Upper lobe of left lung (tissue), 6 donors: ENCODE measurements at regions not wholly inside any gene's neighbourhood (a gene's known extent, or its start where the extent isn't known, plus 50 kb on each side); places are given as distances from the start of the nearest gene placed in this dataset.

Experiments used
- ATAC-seq, 2 donors: fragments of 200-7000 bp; cut with Tn5 transposase; one replicate each; pipeline ENCODE4 v1.9.1; 2022; ENCODE audit warnings: mild to moderate bottlenecking in 2 of 2, moderate library complexity in 2 of 2; ENCODE audit not compliant: low FRiP score in 2 of 2
- DNase-seq, 2 donors: peaks; one replicate each; pipeline ENCODE4 v3.0.0-alpha.2; 2019 to 2020
- H3K27ac ChIP-seq, 4 donors: fragments of 200-600 bp; sonication (generic); one replicate each; pipeline ENCODE4 v1.5.1; 2016 to 2019
- H3K27me3 ChIP-seq, 4 donors: fragments of 200-600 bp; sonication (generic); one replicate each; pipeline ENCODE4 v1.5.1; 2017 to 2019
- H3K36me3 ChIP-seq, 4 donors: fragments of 200-600 bp; sonication (generic); one replicate each; pipeline ENCODE4 v1.5.1; 2016 to 2019
- H3K4me1 ChIP-seq, 4 donors: fragments of 200-600 bp; sonication (generic); one replicate each; pipeline ENCODE4 v1.5.1; 2018 to 2019
- H3K4me3 ChIP-seq, 4 donors: fragments of 200-600 bp; sonication (generic); one replicate each; pipeline ENCODE4 v1.5.1; 2017 to 2019; ENCODE audit warnings: mild to moderate bottlenecking in 2 of 4, moderate library complexity in 1 of 4
- H3K9me3 ChIP-seq, 4 donors: fragments of 200-600 bp; sonication (generic); one replicate each; pipeline ENCODE4 v1.5.1; 2018 to 2019
- EP300 ChIP-seq, 4 donors: sonication (generic); formaldehyde crosslinking; IDR thresholded peaks; one replicate each; pipeline ENCODE4 v1.5.1; 2017; ENCODE audit warnings: antibody characterized with exemption in 4 of 4, control low read depth in 2 of 4
- POLR2A ChIP-seq, 4 donors: fragments of 450-650 bp; IDR thresholded peaks; one replicate each; pipeline ENCODE4 v1.5.1; 2016 to 2017; ENCODE audit warnings: antibody characterized with exemption in 4 of 4, mild to moderate bottlenecking in 2 of 4
- POLR2AphosphoS5 ChIP-seq, 2 donors: sonication (generic); formaldehyde crosslinking; IDR thresholded peaks; one replicate each; pipeline ENCODE4 v1.5.1; 2017; ENCODE audit warnings: antibody characterized with exemption in 2 of 2
- WGBS, 2 donors: methylation state at CpG; one replicate each; pipeline ENCODE4 v1.1.5; 2017 to 2018; 5-methylcytosine and 5-hydroxymethylcytosine counted together
- TF ChIP-seq, protein P1 (sequence below), 6 experiments: fragments of 450-650 bp in 4 of 6; fragments of 200-600 bp in 2 of 6; sonication (generic) in 2 of 6; IDR thresholded peaks; one replicate each; pipeline ENCODE4 v1.5.1; 2016 to 2019; ENCODE audit warnings: antibody characterized with exemption in 6 of 6
- donor health status: DM: no; HTN: no; CAD: no; lungs with moderate emphysema.
- donor health status: DM: no; HTN: yes; CAD: no; lungs with severe emphysema.

DNA sequence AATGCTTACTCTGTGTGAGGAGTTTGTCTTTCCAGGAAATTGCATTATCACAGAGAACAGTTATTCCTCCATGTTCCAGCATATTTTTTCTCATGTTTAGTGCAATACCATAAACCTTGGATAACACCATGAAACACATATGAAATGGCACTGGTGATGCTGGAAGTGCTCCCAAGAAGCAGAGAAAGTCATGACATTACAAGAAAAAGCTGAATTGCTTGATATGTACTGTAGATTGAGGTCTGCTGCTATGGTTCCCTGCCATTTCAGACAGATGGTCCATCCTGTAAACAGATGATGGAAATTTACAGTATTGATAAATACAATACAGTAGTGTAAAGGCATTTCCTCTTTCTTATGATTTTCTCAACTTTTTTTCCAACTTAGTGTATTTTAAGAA is 422.1 kb downstream of the LRRIQ3 start:
- Histone ChIP-seq H3K36me3 (no peaks in the 10 kb centered on the region), H3K4me1 (no peaks in the 10 kb centered on the region), H3K4me3 (no peak overlapping the region), H3K9me3 (no peaks in the 10 kb centered on the region), H3K27ac (no peak overlapping the region), H3K27me3 (no peaks in the 10 kb centered on the region)
- ATAC-seq (no peak), DNase-seq (no peak)
- TF ChIP-seq POLR2AphosphoS5 (IDR thresholded peaks at IDR 0.05) (no peak), POLR2A (IDR thresholded peaks at IDR 0.05) (no peak), EP300 (IDR thresholded peaks at IDR 0.05) (no peak)
- TF ChIP-seq, protein P1, sequence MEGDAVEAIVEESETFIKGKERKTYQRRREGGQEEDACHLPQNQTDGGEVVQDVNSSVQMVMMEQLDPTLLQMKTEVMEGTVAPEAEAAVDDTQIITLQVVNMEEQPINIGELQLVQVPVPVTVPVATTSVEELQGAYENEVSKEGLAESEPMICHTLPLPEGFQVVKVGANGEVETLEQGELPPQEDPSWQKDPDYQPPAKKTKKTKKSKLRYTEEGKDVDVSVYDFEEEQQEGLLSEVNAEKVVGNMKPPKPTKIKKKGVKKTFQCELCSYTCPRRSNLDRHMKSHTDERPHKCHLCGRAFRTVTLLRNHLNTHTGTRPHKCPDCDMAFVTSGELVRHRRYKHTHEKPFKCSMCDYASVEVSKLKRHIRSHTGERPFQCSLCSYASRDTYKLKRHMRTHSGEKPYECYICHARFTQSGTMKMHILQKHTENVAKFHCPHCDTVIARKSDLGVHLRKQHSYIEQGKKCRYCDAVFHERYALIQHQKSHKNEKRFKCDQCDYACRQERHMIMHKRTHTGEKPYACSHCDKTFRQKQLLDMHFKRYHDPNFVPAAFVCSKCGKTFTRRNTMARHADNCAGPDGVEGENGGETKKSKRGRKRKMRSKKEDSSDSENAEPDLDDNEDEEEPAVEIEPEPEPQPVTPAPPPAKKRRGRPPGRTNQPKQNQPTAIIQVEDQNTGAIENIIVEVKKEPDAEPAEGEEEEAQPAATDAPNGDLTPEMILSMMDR (IDR thresholded peaks at IDR 0.05): no peak

DNA sequence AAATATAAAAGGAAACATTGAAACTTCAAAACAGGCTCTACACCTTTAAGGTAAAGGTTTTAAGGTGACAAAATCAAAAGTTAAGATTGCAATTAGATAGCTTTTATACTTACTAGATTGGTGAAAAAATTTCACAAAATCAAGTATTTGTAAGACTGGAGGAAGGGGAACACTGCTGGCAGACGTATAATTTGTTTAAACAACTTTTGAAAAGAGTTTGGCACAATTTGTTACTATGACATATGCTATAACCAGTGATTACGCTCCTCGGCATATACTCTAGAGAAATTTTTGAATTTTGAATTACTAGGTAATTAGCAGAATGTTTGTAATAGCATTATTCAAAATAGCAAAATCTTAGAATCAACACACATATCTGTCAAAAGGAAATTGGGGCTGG is 425.0 kb downstream of the LRRIQ3 start:
- no peaks in the 10 kb centered on the region for H3K27me3 ChIP-seq
- no peaks in the 10 kb centered on the region for H3K4me1 ChIP-seq
- WGBS, 2 donors: 76 to 77% methylated on average over 3 of the region's 3 CpGs
- H3K4me3 ChIP-seq: no peak overlapping the region
- DNase-seq: no peak
- H3K27ac ChIP-seq: no peak overlapping the region
- H3K9me3 ChIP-seq: peaks cover 0 to 3% (median 0%) of the 10 kb centered on the region in 4 donors
- no peak for TF ChIP-seq EP300 (IDR thresholded peaks at IDR 0.05)
- TF ChIP-seq POLR2A (IDR thresholded peaks at IDR 0.05): no peak
- TF ChIP-seq POLR2AphosphoS5 (IDR thresholded peaks at IDR 0.05): no peak
- no peak for ATAC-seq
- H3K36me3 ChIP-seq: no peaks in the 10 kb centered on the region

DNA sequence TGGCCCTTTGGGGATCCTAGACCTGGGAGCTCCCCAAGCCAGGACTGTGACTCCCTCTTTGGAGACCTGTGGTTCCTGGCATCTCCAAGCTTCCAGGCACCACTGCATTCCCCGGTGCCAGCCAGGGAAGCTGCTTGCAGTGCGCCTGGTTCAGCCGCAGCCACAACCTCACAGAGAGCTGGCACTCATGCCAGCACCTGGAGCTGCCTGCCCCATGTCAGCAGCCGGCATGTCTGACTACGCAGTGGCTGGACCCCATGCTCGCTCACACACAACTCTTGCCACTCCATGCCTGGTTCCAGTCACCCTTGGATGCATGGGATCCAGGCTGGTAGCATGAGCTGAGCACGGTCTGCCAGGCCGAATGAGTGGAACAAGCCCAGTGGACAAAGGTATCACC is 426.6 kb downstream of the LRRIQ3 start:
- H3K9me3 ChIP-seq: peaks cover 0 to 3% (median 0%) of the 10 kb centered on the region in 4 donors
- H3K27me3 ChIP-seq: no peaks in the 10 kb centered on the region
- no peak overlapping the region for H3K4me3 ChIP-seq
- WGBS, 2 donors: 97 to 100% methylated on average over 2 to 8 of the region's 8 CpGs
- ATAC-seq: no peak
- no peaks in the 10 kb centered on the region for H3K4me1 ChIP-seq
- no peak overlapping the region for H3K27ac ChIP-seq
- no peaks in the 10 kb centered on the region for H3K36me3 ChIP-seq
- TF ChIP-seq EP300 (IDR thresholded peaks at IDR 0.05): no peak
- TF ChIP-seq POLR2AphosphoS5 (IDR thresholded peaks at IDR 0.05): no peak
- TF ChIP-seq POLR2A (IDR thresholded peaks at IDR 0.05): no peak
- TF ChIP-seq, protein P1 (IDR thresholded peaks at IDR 0.05): no peak
- DNase-seq: peak in 1 of 2 donors; percentile 42

DNA sequence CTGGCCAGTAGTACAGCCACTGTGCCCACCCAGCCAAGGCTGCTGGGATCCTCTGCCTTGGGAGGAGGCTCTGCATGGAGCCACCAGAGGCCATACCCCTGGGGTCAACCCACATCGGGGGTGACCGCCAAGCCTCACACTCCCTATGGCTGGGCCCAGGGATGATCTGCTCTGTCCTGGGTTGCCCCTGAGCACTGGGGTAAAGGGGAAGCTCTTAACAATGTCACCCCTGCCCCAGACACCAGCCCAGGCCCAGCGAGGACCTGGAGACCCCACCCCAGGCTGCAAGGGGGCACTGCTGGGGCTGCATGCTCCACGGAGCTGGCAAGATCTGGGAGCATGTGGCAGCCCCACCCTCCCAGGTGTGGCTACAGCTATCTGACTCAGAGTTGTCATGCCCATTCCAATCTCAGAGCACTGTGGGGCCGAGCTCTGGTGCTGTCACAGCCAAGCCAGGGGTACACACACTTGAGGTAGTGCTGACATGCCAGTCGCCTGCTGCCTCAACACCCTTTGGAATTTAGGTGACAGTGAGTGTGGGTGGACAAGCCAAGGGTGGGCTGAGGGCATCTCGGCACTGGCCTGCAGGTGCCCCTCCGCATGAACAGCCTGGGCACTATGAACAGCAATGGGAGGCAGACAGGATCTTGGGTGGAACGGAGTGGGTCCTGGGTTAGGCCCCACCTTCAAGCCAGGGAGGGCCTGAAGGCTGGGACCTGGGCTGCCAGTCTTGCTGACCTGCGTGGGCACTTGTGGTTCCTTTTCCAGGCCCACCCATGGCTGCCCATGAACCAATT is 427.7 kb downstream of the LRRIQ3 start:
- Histone ChIP-seq H3K4me1 (peaks cover 0 to 3% (median 0%) of the 10 kb centered on the region in 4 donors), H3K27ac (no peak overlapping the region), H3K27me3 (no peaks in the 10 kb centered on the region), H3K4me3 (no peak overlapping the region), H3K9me3 (peaks cover 0 to 3% (median 0%) of the 10 kb centered on the region in 4 donors), H3K36me3 (no peaks in the 10 kb centered on the region)
- peak; percentile 49 to 62 for ATAC-seq
- TF ChIP-seq POLR2AphosphoS5 (IDR thresholded peaks at IDR 0.05): no peak
- TF ChIP-seq POLR2A (IDR thresholded peaks at IDR 0.05): no peak
- no peak for TF ChIP-seq EP300 (IDR thresholded peaks at IDR 0.05)
- TF ChIP-seq, protein P1 (IDR thresholded peaks at IDR 0.05): no peak
- 77 to 93% methylated on average over 3 to 8 of the region's 10 CpGs for WGBS, 2 donors
- DNase-seq: peak in 1 of 2 donors; percentile 38

DNA sequence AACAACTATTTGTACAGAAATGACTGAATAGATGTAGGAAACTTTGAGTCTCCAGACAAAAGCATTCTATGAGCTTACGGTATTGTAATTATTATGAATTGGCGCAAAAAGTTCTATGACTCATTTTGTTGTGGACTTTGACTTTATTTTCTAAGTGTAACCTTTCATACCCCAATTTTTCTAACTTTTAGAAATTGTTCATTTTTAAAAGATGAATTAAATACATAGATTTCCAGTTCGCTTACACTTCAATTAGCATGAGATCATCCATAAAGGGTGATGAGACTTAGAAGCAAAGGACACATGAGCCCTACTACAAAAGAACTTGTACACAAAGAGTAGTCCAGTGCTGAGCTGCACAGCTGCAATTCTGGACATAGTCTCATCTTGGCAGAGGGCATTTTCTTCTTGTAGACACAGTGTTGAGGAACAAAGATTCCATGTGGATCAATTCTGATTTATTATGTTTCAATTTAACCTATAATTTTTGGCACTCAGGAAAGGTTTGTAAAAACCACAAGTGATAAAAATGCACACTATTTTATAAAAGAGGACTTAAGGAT is 431.1 kb downstream of the LRRIQ3 start:
- no peak for TF ChIP-seq POLR2AphosphoS5 (IDR thresholded peaks at IDR 0.05)
- TF ChIP-seq, protein P1 (IDR thresholded peaks at IDR 0.05): no peak
- no peak for TF ChIP-seq POLR2A (IDR thresholded peaks at IDR 0.05)
- TF ChIP-seq EP300 (IDR thresholded peaks at IDR 0.05): no peak
- Histone ChIP-seq H3K36me3 (no peaks in the 10 kb centered on the region), H3K9me3 (peaks cover 0 to 3% (median 0%) of the 10 kb centered on the region in 4 donors), H3K27ac (no peak overlapping the region), H3K4me1 (peaks cover 0 to 3% (median 0%) of the 10 kb centered on the region in 4 donors), H3K27me3 (no peaks in the 10 kb centered on the region), H3K4me3 (no peak overlapping the region)
- 72 to 86% methylated on average over 3 of the region's 3 CpGs for WGBS, 2 donors
- ATAC-seq: no peak
- DNase-seq: no peak
